HepG2 (cell line): ENCODE measurements at regions not wholly inside any gene's neighbourhood (a gene's known extent, or its start where the extent isn't known, plus 50 kb on each side); places are given as distances from the start of the nearest gene placed in this dataset.

Experiments
- ATAC-seq: fragments of 200-7000 bp; cut with Tn5 transposase; 3 replicates; pipeline ENCODE4 v1.9.1; 2020; ENCODE audit warnings: mild to moderate bottlenecking, moderate library complexity
- BruUV-seq: library from RNA; stranded (reverse); fragments of 400-500 nt; replicated peaks from 2 replicates; lab custom pipeline; 2021; lab: Mats Ljungman, UMichigan
- CTCF ChIA-PET: fragments of 300-600 bp; formaldehyde crosslinking; extraction: SDS; loops from one replicate; lab custom pipeline; 2021; ENCODE audit warnings: low total read pairs, inconsistent platforms, low intra/inter-chr PET ratio; lab: Yijun Ruan, JAX
- POLR2A ChIA-PET: fragments of 350-600 bp; sonication (Branson Sonifier 250); formaldehyde crosslinking; loops from one replicate; lab custom pipeline; 2020; ENCODE audit warnings: antibody characterized with exemption, inconsistent platforms; lab: Yijun Ruan, JAX
- DNase-seq: peaks from one replicate; pipeline ENCODE4 v3.0.0-alpha.2; 2015; ENCODE audit warnings: low spot score
- FAIRE-seq: peaks from 3 replicates; lab custom pipeline; 2011; peaks lifted over from hg19 to GRCh38; lab: Jason Lieb, UNC
- H2AFZ ChIP-seq: one replicate; pipeline ENCODE4 v1.6.1; 2011; ENCODE audit warnings: low read length, inconsistent platforms
- H3K27ac ChIP-seq: fragments of 300-600 bp; 3 replicates; pipeline ENCODE4 v1.8.0; 2011; ENCODE audit warnings: mixed run types, mild to moderate bottlenecking, mixed read lengths, low read length, inconsistent platforms; ENCODE audit not compliant: insufficient read depth; ENCODE audit errors: extremely low read length
- H3K27me3 ChIP-seq, 2 experiments: fragments of 200-600 bp in 1 of 2; 2 replicates in 1 of 2; 3 replicates in 1 of 2; pipeline versions ENCODE4 v1.6.0 to v1.8.0; 2011; ENCODE audit warnings: low read length in 2 of 2, mild to moderate bottlenecking in 2 of 2, moderate library complexity in 2 of 2, inconsistent platforms in 1 of 2; ENCODE audit not compliant: insufficient read depth in 2 of 2, control insufficient read depth in 1 of 2
- H3K36me3 ChIP-seq, 2 experiments: fragments of 200-600 bp in 1 of 2; replicated peaks in 1 of 2; 2 replicates in 1 of 2; 3 replicates in 1 of 2; pipeline versions ENCODE4 v1.5.1 to v1.8.0; 2011; ENCODE audit warnings: low read length in 2 of 2, inconsistent platforms in 1 of 2; ENCODE audit not compliant: insufficient read depth in 2 of 2, control insufficient read depth in 1 of 2
- H3K4me1 ChIP-seq: 2 replicates; pipeline ENCODE4 v1.5.1; 2012; ENCODE audit warnings: low read length, inconsistent platforms; ENCODE audit not compliant: insufficient read depth
- H3K4me2 ChIP-seq: 2 replicates; pipeline ENCODE4 v1.6.0; 2011; ENCODE audit warnings: low read depth, low read length, inconsistent platforms
- H3K4me3 ChIP-seq, 3 experiments: fragments of 200-600 bp in 1 of 3; sonication (generic), shearing (Covaris generic) in 1 of 3; replicated peaks in 1 of 3; 2 replicates each; pipeline ENCODE4 v1.5.1; 2011 to 2016; ENCODE audit warnings: low read length in 3 of 3, inconsistent platforms in 2 of 3, low read depth in 2 of 3, mild to moderate bottlenecking in 2 of 3, control low read depth in 1 of 3, mixed read lengths in 1 of 3; ENCODE audit not compliant: insufficient read depth in 1 of 3
- H3K79me2 ChIP-seq: one replicate; pipeline ENCODE4 v1.6.1; 2011; ENCODE audit warnings: low read length, inconsistent platforms; ENCODE audit not compliant: insufficient read depth
- H3K9ac ChIP-seq: 2 replicates; pipeline ENCODE4 v1.6.0; 2011; ENCODE audit warnings: mild to moderate bottlenecking, low read depth, low read length, inconsistent platforms; ENCODE audit not compliant: insufficient read depth
- H3K9me3 ChIP-seq: 2 replicates; pipeline ENCODE4 v1.5.1; 2012; ENCODE audit warnings: mild to moderate bottlenecking, low read length
- H4K20me1 ChIP-seq: 2 replicates; pipeline ENCODE4 v1.6.0; 2011; ENCODE audit warnings: inconsistent platforms, mild to moderate bottlenecking, low read length, moderate library complexity; ENCODE audit not compliant: insufficient read depth
- AFF4 ChIP-seq: sonication (generic); formaldehyde crosslinking; IDR thresholded peaks from 2 replicates; pipeline ENCODE4 v1.4.0; 2020; ENCODE audit warnings: missing genetic modification reagents
- ATF6 ChIP-seq: sonication (generic); formaldehyde crosslinking; conservative IDR thresholded peaks from 2 replicates; pipeline ENCODE4 v1.4.0; 2020; ENCODE audit warnings: missing genetic modification reagents
- ESRRA ChIP-seq: sonication (generic); formaldehyde crosslinking; IDR thresholded peaks from 2 replicates; pipeline ENCODE4 v1.5.1; 2020; ENCODE audit warnings: mild to moderate bottlenecking, low read depth, missing genetic modification reagents
- ETV5 ChIP-seq: IDR thresholded peaks from 2 replicates; pipeline ENCODE4 v1.6.1; 2018; ENCODE audit warnings: missing biosample characterization, missing genetic modification reagents, inconsistent platforms, borderline replicate concordance
- MXD4 ChIP-seq: IDR thresholded peaks from 2 replicates; pipeline ENCODE4 v1.6.1; 2016; ENCODE audit warnings: mild to moderate bottlenecking, missing biosample characterization, missing genetic modification reagents
- MZF1 ChIP-seq: sonication (generic); formaldehyde crosslinking; IDR thresholded peaks from 2 replicates; pipeline ENCODE4 v1.8.1; 2023; ENCODE audit warnings: mild to moderate bottlenecking, missing genetic modification reagents, borderline replicate concordance
- PATZ1 ChIP-seq: sonication (generic); formaldehyde crosslinking; IDR thresholded peaks from 2 replicates; pipeline ENCODE4 v1.4.0; 2020; ENCODE audit warnings: missing genetic modification reagents
- REL ChIP-seq: sonication (generic); formaldehyde crosslinking; conservative IDR thresholded peaks from 2 replicates; pipeline ENCODE4 v1.8.0; 2022; ENCODE audit warnings: mild to moderate bottlenecking, missing genetic modification reagents, moderate library complexity
- TRIM24 ChIP-seq: sonication (generic); formaldehyde crosslinking; IDR thresholded peaks from 2 replicates; pipeline ENCODE4 v1.8.0; 2022; ENCODE audit warnings: mild to moderate bottlenecking, missing genetic modification reagents
- ZBTB4 ChIP-seq: sonication (generic); formaldehyde crosslinking; IDR thresholded peaks from 2 replicates; pipeline ENCODE4 v1.4.0; 2020; ENCODE audit warnings: missing genetic modification reagents, mild to moderate bottlenecking, borderline replicate concordance
- ZNF354B ChIP-seq: sonication (generic); formaldehyde crosslinking; IDR thresholded peaks from 2 replicates; pipeline ENCODE4 v1.8.0; 2022; ENCODE audit warnings: mild to moderate bottlenecking, missing genetic modification reagents
- ZNF644 ChIP-seq: IDR thresholded peaks from 2 replicates; pipeline ENCODE4 v1.6.1; 2016; ENCODE audit warnings: low read depth
- ZSCAN30 ChIP-seq: sonication (generic); formaldehyde crosslinking; IDR thresholded peaks from 2 replicates; pipeline ENCODE4 v1.5.0; 2020; ENCODE audit warnings: mild to moderate bottlenecking, missing genetic modification reagents
- WGBS: methylation state at CpG from one replicate; pipeline ENCODE4 v1.1.6; 2017; ENCODE audit warnings: low lambda C conversion rate; 5-methylcytosine and 5-hydroxymethylcytosine counted together
- in situ Hi-C: cut with HindIII; loops from 2 replicates; pipeline ENCODE4 v1.10.0; 2017; ENCODE audit warnings: low pct_unique_long_range_greater_than_20kb; ENCODE audit not compliant: extremely low pct_ligation_motif_present
- intact Hi-C: fragments of 100-400 bp; cut with micrococcal nuclease; formaldehyde crosslinking; loops from one replicate; pipeline ENCODE4 v1.10.0; 2022; ENCODE audit not compliant: unreplicated experiment

GRCh38 chr12:114984634-114985061, 300.7 kb upstream of the TBX3 start (continued):
- TF ChIP-seq AFF4 (CRISPR knock-in tag): no peak
- no peak for TF ChIP-seq ESRRA
- TF ChIP-seq ETV5 (CRISPR knock-in tag): no peak
- no peak for TF ChIP-seq ZNF644 (CRISPR knock-in tag)
- no peak for TF ChIP-seq ZNF354B
- TF ChIP-seq, all 625 proteins: peak for 0

- no peaks in the 10 kb centered on the region for H4K20me1 ChIP-seq
- H3K4me1 ChIP-seq: no peaks in the 10 kb centered on the region
- FAIRE-seq (no peak), ATAC-seq (no peak), DNase-seq (no peak)
- H3K9me3 ChIP-seq: no peaks in the 10 kb centered on the region
- H3K79me2 ChIP-seq: no peaks in the 10 kb centered on the region
- BruUV-seq: no TSS peak
- no peak overlapping the region for H2AFZ ChIP-seq
- intact Hi-C loops: no loop called here
- no peaks in the 10 kb centered on the region for H3K36me3 ChIP-seq
- no peak overlapping the region for H3K4me3 ChIP-seq
- H3K27me3 ChIP-seq: no peaks in the 10 kb centered on the region
- H3K9ac ChIP-seq: no peak overlapping the region
- in situ Hi-C loops: no loop called here
- ChIA-PET POLR2A (no interaction called here), CTCF (no interaction called here)
- no peak overlapping the region for H3K27ac ChIP-seq
- no peak overlapping the region for H3K4me2 ChIP-seq
- WGBS: 6% methylated on average over 2 of the region's 2 CpGs
- no peak for TF ChIP-seq ESRRA
- no peak for TF ChIP-seq ATF6 (CRISPR knock-in tag)
- TF ChIP-seq REL: no peak
- no peak for TF ChIP-seq MZF1 (CRISPR knock-in tag)
- TF ChIP-seq ZBTB4 (CRISPR knock-in tag): no peak
- no peak for TF ChIP-seq PATZ1
- no peak for TF ChIP-seq MXD4 (CRISPR knock-in tag)
- no peak for TF ChIP-seq TRIM24 (CRISPR knock-in tag)
- TF ChIP-seq ZSCAN30: no peak
Observed at GRCh38 chr12:114982760-114983159, 298.8 kb upstream of the TBX3 start.
